Rectal smooth muscle tissue (tissue), 1 donor: ENCODE measurements at regions not wholly inside any gene's neighbourhood (a gene's known extent, or its start where the extent isn't known, plus 50 kb on each side); places are given as distances from the start of the nearest gene placed in this dataset.
"Not testable (repeated sequence)": the region's sequence is repeated elsewhere in the genome, so short reads cannot be mapped to it uniquely, and the experiment has no call there.

ENCODE experiments used
- H3K27ac ChIP-seq: one replicate; pipeline ENCODE4 v1.7.0; 2013; ENCODE audit warnings: low read depth, low read length, inconsistent platforms
- H3K27me3 ChIP-seq: one replicate; pipeline ENCODE4 v1.7.0; 2013; ENCODE audit warnings: low read length; ENCODE audit not compliant: control insufficient read depth, insufficient read depth
- H3K36me3 ChIP-seq: one replicate; pipeline ENCODE4 v1.7.0; 2013; ENCODE audit warnings: low read length; ENCODE audit not compliant: control insufficient read depth, insufficient read depth
- H3K4me1 ChIP-seq: one replicate; pipeline ENCODE4 v1.7.0; 2013; ENCODE audit warnings: low read length; ENCODE audit not compliant: control insufficient read depth, insufficient read depth
- H3K4me3 ChIP-seq: one replicate; pipeline ENCODE4 v1.7.0; 2013; ENCODE audit warnings: low read length
- H3K9ac ChIP-seq: one replicate; pipeline ENCODE4 v1.7.0; 2013; ENCODE audit warnings: low read length

GRCh38 chr2:173557497-173557896, 202.8 kb downstream of the CDCA7 start:
- Histone ChIP-seq H3K9ac (no peak overlapping the region), H3K27me3 (no peaks in the 10 kb centered on the region), H3K4me1 (no peaks in the 10 kb centered on the region), H3K36me3 (no peaks in the 10 kb centered on the region), H3K4me3 (no peak overlapping the region), H3K27ac (no peak overlapping the region)

DNA sequence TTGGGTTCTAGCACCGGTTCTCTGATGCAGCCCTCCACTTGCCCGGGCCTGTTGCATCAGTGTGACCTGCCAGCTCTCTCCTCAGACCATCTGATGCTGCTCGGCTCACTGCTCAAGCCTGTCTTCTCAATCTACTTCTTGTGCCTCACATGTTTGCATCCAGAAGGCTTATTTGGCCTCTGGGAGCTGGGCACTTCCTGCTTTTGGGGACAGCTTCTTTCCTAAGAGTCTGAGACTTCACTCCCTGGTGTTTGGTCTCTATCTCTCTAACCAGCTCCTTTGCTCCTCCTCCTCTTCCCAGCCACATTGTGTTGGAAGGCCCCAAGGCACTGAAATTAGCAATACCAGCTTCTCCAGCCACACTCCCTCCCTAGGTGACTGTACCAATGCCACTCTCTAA, 212.8 kb downstream of the CDCA7 start:
- no peaks in the 10 kb centered on the region for H3K27me3 ChIP-seq
- H3K27ac ChIP-seq: no peak overlapping the region
- no peaks in the 10 kb centered on the region for H3K36me3 ChIP-seq
- H3K9ac ChIP-seq: no peak overlapping the region
- no peak overlapping the region for H3K4me3 ChIP-seq
- no peaks in the 10 kb centered on the region for H3K4me1 ChIP-seq

- Histone ChIP-seq H3K4me1 (no peaks in the 10 kb centered on the region), H3K27ac (no peak overlapping the region), H3K27me3 (no peaks in the 10 kb centered on the region), H3K4me3 (no peak overlapping the region), H3K9ac (no peak overlapping the region), H3K36me3 (no peaks in the 10 kb centered on the region)
These were observed 213.4 kb downstream of the CDCA7 start for GRCh38 chr2:173568054-173568453.

DNA sequence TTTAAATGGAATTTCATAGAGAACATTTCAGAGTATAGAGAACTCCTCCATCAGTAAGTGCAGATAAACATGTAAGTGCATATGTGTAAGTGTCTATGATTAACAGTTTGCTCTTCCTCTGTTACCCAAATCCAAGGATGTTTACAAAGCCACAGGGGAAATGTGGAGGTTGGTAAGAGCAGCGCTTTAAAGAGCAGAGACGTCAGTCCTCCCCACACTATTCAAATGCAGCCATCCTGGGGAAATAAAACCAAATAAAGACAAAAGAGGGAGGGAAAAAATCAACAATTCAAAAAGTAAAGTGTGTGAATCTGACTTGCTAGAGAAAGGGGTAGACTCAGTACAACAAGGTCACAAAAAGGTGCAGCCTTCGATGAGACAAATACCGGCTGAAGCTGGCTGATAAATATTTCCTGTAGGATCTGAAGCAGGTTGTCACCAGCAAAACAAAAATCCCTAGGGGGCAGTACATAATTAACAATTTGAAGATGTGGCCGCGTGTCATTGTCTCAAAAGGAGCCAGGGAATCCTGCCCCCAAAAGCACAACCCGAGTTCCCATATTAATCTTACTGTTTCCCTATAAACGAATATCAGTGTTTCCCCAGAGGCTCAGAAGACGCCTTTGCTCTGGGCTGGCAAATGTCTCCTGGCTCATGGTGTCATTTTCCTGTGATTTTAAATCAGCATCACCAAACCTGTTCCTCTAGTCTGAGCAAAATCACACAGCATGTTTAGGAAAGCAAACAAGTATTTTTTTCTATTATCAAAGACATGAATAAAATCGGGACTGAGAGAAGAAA, 216.5 kb downstream of the CDCA7 start:
- Histone ChIP-seq H3K27ac (no peak overlapping the region), H3K27me3 (no peaks in the 10 kb centered on the region), H3K4me3 (peak overlapping the region; percentile 0), H3K36me3 (no peaks in the 10 kb centered on the region), H3K9ac (no peak overlapping the region), H3K4me1 (no peaks in the 10 kb centered on the region)

DNA sequence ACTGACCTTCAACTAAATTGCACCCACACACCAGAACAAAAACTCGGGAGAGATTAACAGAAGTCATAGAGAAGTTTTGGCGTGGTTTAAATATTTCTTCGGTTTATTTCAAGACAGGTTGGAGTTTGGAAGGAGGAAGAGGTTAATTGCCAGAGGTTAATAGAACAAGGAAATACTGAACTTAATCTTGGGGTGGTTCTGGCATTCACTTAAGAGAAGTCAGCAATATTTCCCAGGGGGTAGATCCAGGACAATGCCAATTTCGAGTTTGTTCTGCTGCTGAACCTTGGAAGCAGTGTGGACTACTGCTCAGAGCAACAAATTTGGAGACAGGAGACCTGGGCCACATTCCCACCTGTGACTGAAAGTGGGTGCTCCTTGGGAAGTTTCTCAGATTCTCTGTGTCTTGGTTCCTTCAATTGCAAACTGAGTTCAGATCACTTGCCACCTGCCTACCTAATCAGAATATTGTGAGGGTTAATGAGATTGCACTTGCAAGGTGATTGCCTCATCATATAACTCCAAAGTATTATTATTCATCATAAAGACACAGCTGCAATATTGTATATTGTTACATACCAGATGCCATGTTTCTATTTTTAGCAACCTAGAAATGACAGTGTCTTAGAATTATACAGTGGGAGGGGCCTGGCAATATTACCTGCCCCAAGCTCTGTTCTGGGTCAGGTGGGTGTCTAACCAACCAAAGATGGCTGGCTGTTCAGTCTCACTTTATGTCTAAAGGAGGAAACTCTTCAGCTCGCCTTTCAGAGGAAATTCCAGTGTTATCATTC, 217.4 kb downstream of the CDCA7 start:
- no peaks in the 10 kb centered on the region for H3K36me3 ChIP-seq
- no peaks in the 10 kb centered on the region for H3K4me1 ChIP-seq
- no peak overlapping the region for H3K27ac ChIP-seq
- no peaks in the 10 kb centered on the region for H3K27me3 ChIP-seq
- no peak overlapping the region for H3K9ac ChIP-seq
- H3K4me3 ChIP-seq: no peak overlapping the region

- Histone ChIP-seq H3K4me1 (no peaks in the 10 kb centered on the region), H3K4me3 (no peak overlapping the region), H3K36me3 (no peaks in the 10 kb centered on the region), H3K9ac (no peak overlapping the region), H3K27ac (no peak overlapping the region), H3K27me3 (no peaks in the 10 kb centered on the region)
These were observed 218.2 kb downstream of the CDCA7 start for GRCh38 chr2:173572848-173573247.

GRCh38 chr2:173573782-173574181, 219.1 kb downstream of the CDCA7 start:
- H3K9ac ChIP-seq, H3K4me1 ChIP-seq, H3K36me3 ChIP-seq, H3K4me3 ChIP-seq, H3K27me3 ChIP-seq, H3K27ac ChIP-seq: not testable (repeated sequence)

DNA sequence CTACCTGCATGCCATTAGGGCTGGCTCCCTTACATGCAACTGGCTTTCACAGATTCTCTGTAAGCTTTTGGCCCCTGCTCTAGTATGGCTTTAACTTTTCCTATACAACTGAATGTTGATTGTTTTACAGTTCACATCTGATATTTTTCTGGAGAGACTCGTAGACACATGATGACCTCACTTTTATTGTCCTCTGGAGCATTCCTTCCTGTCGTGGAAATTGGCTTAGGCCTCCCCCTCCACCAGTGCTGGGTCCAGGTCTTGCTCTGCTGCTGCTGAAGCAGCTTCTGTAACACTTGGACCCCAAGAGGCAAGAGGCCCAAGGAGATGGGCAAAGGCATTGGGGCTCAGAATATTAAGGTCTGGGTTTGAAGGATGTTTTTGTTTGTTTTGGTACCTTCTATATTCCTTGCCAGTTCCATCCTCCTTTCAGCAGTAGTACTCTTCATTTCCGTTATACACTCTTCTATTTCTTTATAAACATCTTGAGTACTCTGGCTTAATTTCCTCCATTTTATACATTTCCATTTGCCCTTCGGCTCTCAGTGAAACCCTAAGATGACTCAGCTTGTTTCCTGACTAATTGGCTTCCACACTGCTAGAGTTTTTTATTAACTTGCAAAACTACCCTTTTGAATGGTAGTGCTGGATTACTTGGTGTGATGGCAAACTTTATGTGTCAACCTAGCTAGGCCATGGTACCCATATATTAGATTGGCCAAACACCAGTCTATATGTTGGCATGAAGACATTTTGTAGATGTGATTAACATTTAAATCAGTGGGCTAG, 219.8 kb downstream of the CDCA7 start:
- Histone ChIP-seq H3K27me3 (no peaks in the 10 kb centered on the region), H3K4me3 (no peak overlapping the region), H3K36me3 (no peaks in the 10 kb centered on the region), H3K9ac (no peak overlapping the region), H3K27ac (no peak overlapping the region), H3K4me1 (no peaks in the 10 kb centered on the region)

- H3K36me3 ChIP-seq: no peaks in the 10 kb centered on the region
- no peak overlapping the region for H3K9ac ChIP-seq
- no peaks in the 10 kb centered on the region for H3K4me1 ChIP-seq
- H3K27ac ChIP-seq: no peak overlapping the region
- H3K4me3 ChIP-seq: no peak overlapping the region
- H3K27me3 ChIP-seq: no peaks in the 10 kb centered on the region
These were observed 223.9 kb downstream of the CDCA7 start for GRCh38 chr2:173578404-173579107.

- Histone ChIP-seq H3K36me3 (no peaks in the 10 kb centered on the region), H3K27ac (no peak overlapping the region), H3K4me3 (no peak overlapping the region), H3K9ac (no peak overlapping the region), H3K27me3 (no peaks in the 10 kb centered on the region), H3K4me1 (no peaks in the 10 kb centered on the region)
These were observed 225.7 kb downstream of the CDCA7 start for GRCh38 chr2:173580351-173580750.

DNA sequence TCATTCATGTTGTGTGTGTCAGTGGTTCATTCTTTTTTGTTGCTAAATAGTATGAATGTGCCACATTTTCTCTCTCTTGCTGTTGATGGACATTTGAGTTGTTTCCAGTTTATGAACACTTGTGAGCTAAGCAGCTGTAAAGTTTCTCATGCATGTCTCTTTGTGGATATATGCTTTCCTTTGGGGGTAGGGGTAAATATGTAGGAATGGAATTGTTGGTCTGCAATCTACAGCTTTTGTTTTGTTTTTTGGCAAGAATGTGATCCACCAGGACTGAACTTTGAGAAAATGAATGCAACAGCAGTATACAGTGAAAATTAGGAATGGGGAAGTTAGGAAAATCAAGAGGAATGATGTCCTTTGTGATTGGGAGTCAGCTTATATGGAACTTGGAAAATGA, 226.3 kb downstream of the CDCA7 start:
- H3K4me1 ChIP-seq: no peaks in the 10 kb centered on the region
- H3K4me3 ChIP-seq: no peak overlapping the region
- H3K27ac ChIP-seq: no peak overlapping the region
- H3K27me3 ChIP-seq: no peaks in the 10 kb centered on the region
- H3K9ac ChIP-seq: no peak overlapping the region
- no peaks in the 10 kb centered on the region for H3K36me3 ChIP-seq

DNA sequence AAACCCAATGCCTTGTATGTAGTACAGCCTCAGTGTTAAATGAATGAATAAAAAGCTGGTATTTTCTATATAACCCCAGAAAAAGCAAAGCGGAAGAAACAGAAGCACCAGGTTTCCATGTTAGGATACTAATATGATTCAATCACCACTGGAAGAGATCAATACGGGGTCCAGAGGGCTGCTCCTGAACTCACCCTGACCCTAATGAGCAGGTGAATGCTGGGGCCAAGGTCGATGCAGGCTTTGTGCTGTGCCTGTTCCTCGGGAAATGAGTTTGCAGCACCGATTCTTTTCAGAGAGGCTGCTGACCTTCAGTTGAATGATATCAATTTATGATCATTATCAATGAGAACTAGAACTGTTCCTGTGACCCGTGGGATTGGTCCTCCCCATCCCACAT, 228.5 kb downstream of the CDCA7 start:
- no peaks in the 10 kb centered on the region for H3K4me1 ChIP-seq
- no peak overlapping the region for H3K9ac ChIP-seq
- H3K27me3 ChIP-seq: no peaks in the 10 kb centered on the region
- no peak overlapping the region for H3K27ac ChIP-seq
- no peaks in the 10 kb centered on the region for H3K36me3 ChIP-seq
- no peak overlapping the region for H3K4me3 ChIP-seq
